Activated CD8-positive, alpha-beta memory T cell treated with anti-CD3 and anti-CD28 coated beads, Interleukin-2, amount 10 ng/mL, durations not matched to agents 7 days and 5 days (primary cell): ENCODE measurements at regions not wholly inside any gene's neighbourhood (a gene's known extent, or its start where the extent isn't known, plus 50 kb on each side); places are given as distances from the start of the nearest gene placed in this dataset.

Experiments
- ATAC-seq: fragments of 150-1000 bp; cut with Tn5 transposase; one replicate; pipeline ENCODE4 v1.10.0; 2021; ENCODE audit warnings: moderate library complexity
- CTCF ChIA-PET: fragments of 350-600 bp; sonication (Branson Sonifier 250); formaldehyde crosslinking; loops from one replicate; lab custom pipeline; 2021; ENCODE audit warnings: antibody characterized with exemption; lab: Charles Lee
- DNase-seq: peaks from one replicate; pipeline ENCODE4 v3.0.0-alpha.2; 2020
- H3K27ac Mint-ChIP-seq: one replicate; pipeline ENCODE4 v1.8.0; 2021; ENCODE audit warnings: mild to moderate bottlenecking, mixed read lengths
- H3K27me3 Mint-ChIP-seq: one replicate; pipeline ENCODE4 v1.8.0; 2021; ENCODE audit warnings: mixed read lengths
- H3K36me3 Mint-ChIP-seq: one replicate; pipeline ENCODE4 v1.8.0; 2021; ENCODE audit warnings: mild to moderate bottlenecking, mixed read lengths
- H3K4me1 Mint-ChIP-seq: one replicate; pipeline ENCODE4 v1.8.0; 2021; ENCODE audit warnings: mixed read lengths
- H3K4me3 Mint-ChIP-seq: one replicate; pipeline ENCODE4 v1.8.0; 2021; ENCODE audit warnings: mild to moderate bottlenecking, moderate library complexity, mixed read lengths
- H3K9me3 Mint-ChIP-seq: one replicate; pipeline ENCODE4 v1.8.0; 2022; ENCODE audit warnings: low read depth, mixed read lengths

GRCh38 chr22:48711031-48711431, 1116.6 kb downstream of the BRD1 start:
- Mint-ChIP-seq H3K9me3 (peaks cover 8% of the 10 kb centered on the region), H3K4me3 (no peak overlapping the region), H3K27me3 (no peaks in the 10 kb centered on the region)

GRCh38 chr22:48710410-48710809, 1117.3 kb downstream of the BRD1 start:
- DNase-seq (no peak), ATAC-seq (no peak)
- H3K36me3 Mint-ChIP-seq = no peaks in the 10 kb centered on the region
- CTCF ChIA-PET = no interaction called here
- H3K27me3 Mint-ChIP-seq = no peaks in the 10 kb centered on the region
- no peak overlapping the region for H3K27ac Mint-ChIP-seq
- no peaks in the 10 kb centered on the region for H3K4me1 Mint-ChIP-seq
- H3K9me3 Mint-ChIP-seq = peaks cover 5% of the 10 kb centered on the region
- H3K4me3 Mint-ChIP-seq = no peak overlapping the region

More at GRCh38 chr22:48711031-48711431, 1116.6 kb downstream of the BRD1 start:
- CTCF ChIA-PET = no interaction called here
- DNase-seq (no peak), ATAC-seq (no peak)
- Mint-ChIP-seq H3K4me1 (no peaks in the 10 kb centered on the region), H3K27ac (no peak overlapping the region), H3K36me3 (no peaks in the 10 kb centered on the region)

GRCh38 chr22:48709976-48710375, 1117.7 kb downstream of the BRD1 start:
- CTCF ChIA-PET = no interaction called here
- Mint-ChIP-seq H3K9me3 (peaks cover 2% of the 10 kb centered on the region), H3K4me1 (no peaks in the 10 kb centered on the region), H3K27ac (no peak overlapping the region), H3K27me3 (no peaks in the 10 kb centered on the region), H3K36me3 (no peaks in the 10 kb centered on the region), H3K4me3 (no peak overlapping the region)
- DNase-seq (no peak), ATAC-seq (no peak)

GRCh38 chr22:48709453-48709852, 1118.2 kb downstream of the BRD1 start:
- Mint-ChIP-seq H3K4me1 (no peaks in the 10 kb centered on the region), H3K36me3 (no peaks in the 10 kb centered on the region), H3K27ac (no peak overlapping the region), H3K27me3 (no peaks in the 10 kb centered on the region), H3K9me3 (no peaks in the 10 kb centered on the region), H3K4me3 (no peak overlapping the region)
- no peak for DNase-seq
- CTCF ChIA-PET = no interaction called here
- no peak for ATAC-seq

GRCh38 chr22:48708558-48709245, 1119.0 kb downstream of the BRD1 start:
- H3K36me3 Mint-ChIP-seq = no peaks in the 10 kb centered on the region
- no peaks in the 10 kb centered on the region for H3K27me3 Mint-ChIP-seq
- H3K9me3 Mint-ChIP-seq = no peaks in the 10 kb centered on the region
- no peaks in the 10 kb centered on the region for H3K4me1 Mint-ChIP-seq
- CTCF ChIA-PET = no interaction called here
- no peak for ATAC-seq
- H3K4me3 Mint-ChIP-seq = no peak overlapping the region
- DNase-seq = no peak
- no peak overlapping the region for H3K27ac Mint-ChIP-seq

- Mint-ChIP-seq H3K27me3 (no peaks in the 10 kb centered on the region), H3K4me3 (no peak overlapping the region), H3K9me3 (no peaks in the 10 kb centered on the region), H3K27ac (no peak overlapping the region), H3K4me1 (no peaks in the 10 kb centered on the region), H3K36me3 (no peaks in the 10 kb centered on the region)
- ATAC-seq (no peak), DNase-seq (no peak)
- CTCF ChIA-PET = no interaction called here
These were observed 1119.7 kb downstream of the BRD1 start for GRCh38 chr22:48707763-48708557.

- ATAC-seq (no peak), DNase-seq (no peak)
- no peaks in the 10 kb centered on the region for H3K4me1 Mint-ChIP-seq
- no peak overlapping the region for H3K27ac Mint-ChIP-seq
- H3K4me3 Mint-ChIP-seq = no peak overlapping the region
- CTCF ChIA-PET = no interaction called here
- no peaks in the 10 kb centered on the region for H3K27me3 Mint-ChIP-seq
- no peaks in the 10 kb centered on the region for H3K36me3 Mint-ChIP-seq
- no peaks in the 10 kb centered on the region for H3K9me3 Mint-ChIP-seq
These were observed 1120.5 kb downstream of the BRD1 start for GRCh38 chr22:48706934-48707762.

GRCh38 chr22:48705917-48706605, 1121.6 kb downstream of the BRD1 start:
- no peaks in the 10 kb centered on the region for H3K36me3 Mint-ChIP-seq
- H3K4me1 Mint-ChIP-seq = no peaks in the 10 kb centered on the region
- H3K27me3 Mint-ChIP-seq = no peaks in the 10 kb centered on the region
- no peak for ATAC-seq
- DNase-seq = no peak
- H3K27ac Mint-ChIP-seq = no peak overlapping the region
- CTCF ChIA-PET = no interaction called here
- H3K4me3 Mint-ChIP-seq = no peak overlapping the region
- no peaks in the 10 kb centered on the region for H3K9me3 Mint-ChIP-seq

- Mint-ChIP-seq H3K4me3 (no peak overlapping the region), H3K9me3 (no peaks in the 10 kb centered on the region), H3K27me3 (no peaks in the 10 kb centered on the region), H3K36me3 (no peaks in the 10 kb centered on the region), H3K4me1 (no peaks in the 10 kb centered on the region), H3K27ac (no peak overlapping the region)
- CTCF ChIA-PET = no interaction called here
- ATAC-seq (no peak), DNase-seq (no peak)
These were observed 1122.3 kb downstream of the BRD1 start for GRCh38 chr22:48705159-48705916.

- DNase-seq (no peak), ATAC-seq (no peak)
- CTCF ChIA-PET = no interaction called here
- H3K4me3 Mint-ChIP-seq = no peak overlapping the region
- no peaks in the 10 kb centered on the region for H3K4me1 Mint-ChIP-seq
- H3K36me3 Mint-ChIP-seq = no peaks in the 10 kb centered on the region
- H3K9me3 Mint-ChIP-seq = no peaks in the 10 kb centered on the region
- H3K27ac Mint-ChIP-seq = no peak overlapping the region
- H3K27me3 Mint-ChIP-seq = no peaks in the 10 kb centered on the region
These were observed 1123.3 kb downstream of the BRD1 start for GRCh38 chr22:48704335-48704734.

- no peaks in the 10 kb centered on the region for H3K36me3 Mint-ChIP-seq
- H3K27me3 Mint-ChIP-seq = no peaks in the 10 kb centered on the region
- no peak overlapping the region for H3K4me3 Mint-ChIP-seq
- no peak for ATAC-seq
- H3K27ac Mint-ChIP-seq = no peak overlapping the region
- H3K4me1 Mint-ChIP-seq = no peaks in the 10 kb centered on the region
- CTCF ChIA-PET = no interaction called here
- H3K9me3 Mint-ChIP-seq = no peaks in the 10 kb centered on the region
- DNase-seq = no peak
These were observed 1124.3 kb downstream of the BRD1 start for GRCh38 chr22:48703265-48703941.

- Mint-ChIP-seq H3K4me3 (no peak overlapping the region), H3K9me3 (no peaks in the 10 kb centered on the region), H3K27me3 (no peaks in the 10 kb centered on the region), H3K27ac (no peak overlapping the region), H3K36me3 (no peaks in the 10 kb centered on the region), H3K4me1 (no peaks in the 10 kb centered on the region)
- no peak for ATAC-seq
- CTCF ChIA-PET = no interaction called here
- DNase-seq = no peak
These were observed 1125.0 kb downstream of the BRD1 start for GRCh38 chr22:48702573-48703264.
